GM12865 (cell line): ENCODE measurements at regions not wholly inside any gene's neighbourhood (a gene's known extent, or its start where the extent isn't known, plus 50 kb on each side); places are given as distances from the start of the nearest gene placed in this dataset.
"Not testable (repeated sequence)": the region's sequence is repeated elsewhere in the genome, so short reads cannot be mapped to it uniquely, and the experiment has no call there.

Experiments
- DNase-seq: peaks from one replicate; pipeline ENCODE4 v3.0.0; 2010; ENCODE audit warnings: low read depth
- H3K4me3 ChIP-seq: 2 replicates; pipeline ENCODE4 v1.5.1; 2011; ENCODE audit warnings: mild to moderate bottlenecking, low read depth, low read length, control low read depth
- TF ChIP-seq, protein P1 (sequence below): IDR thresholded peaks from 2 replicates; pipeline ENCODE4 v1.5.1; 2011; ENCODE audit warnings: low read length, control low read depth, low read depth, inconsistent platforms; ENCODE audit not compliant: insufficient read depth; ENCODE audit errors: missing control alignments

GRCh38 chr12:61566183-61566582, 694.0 kb upstream of the USP15 start:
- DNase-seq: no peak

GRCh38 chr12:61574339-61574738, 685.9 kb upstream of the USP15 start:
- TF ChIP-seq, protein P1, sequence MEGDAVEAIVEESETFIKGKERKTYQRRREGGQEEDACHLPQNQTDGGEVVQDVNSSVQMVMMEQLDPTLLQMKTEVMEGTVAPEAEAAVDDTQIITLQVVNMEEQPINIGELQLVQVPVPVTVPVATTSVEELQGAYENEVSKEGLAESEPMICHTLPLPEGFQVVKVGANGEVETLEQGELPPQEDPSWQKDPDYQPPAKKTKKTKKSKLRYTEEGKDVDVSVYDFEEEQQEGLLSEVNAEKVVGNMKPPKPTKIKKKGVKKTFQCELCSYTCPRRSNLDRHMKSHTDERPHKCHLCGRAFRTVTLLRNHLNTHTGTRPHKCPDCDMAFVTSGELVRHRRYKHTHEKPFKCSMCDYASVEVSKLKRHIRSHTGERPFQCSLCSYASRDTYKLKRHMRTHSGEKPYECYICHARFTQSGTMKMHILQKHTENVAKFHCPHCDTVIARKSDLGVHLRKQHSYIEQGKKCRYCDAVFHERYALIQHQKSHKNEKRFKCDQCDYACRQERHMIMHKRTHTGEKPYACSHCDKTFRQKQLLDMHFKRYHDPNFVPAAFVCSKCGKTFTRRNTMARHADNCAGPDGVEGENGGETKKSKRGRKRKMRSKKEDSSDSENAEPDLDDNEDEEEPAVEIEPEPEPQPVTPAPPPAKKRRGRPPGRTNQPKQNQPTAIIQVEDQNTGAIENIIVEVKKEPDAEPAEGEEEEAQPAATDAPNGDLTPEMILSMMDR: no peak
- no peak for DNase-seq
- no peak overlapping the region for H3K4me3 ChIP-seq

More at GRCh38 chr12:61566183-61566582, 694.0 kb upstream of the USP15 start:
- no peak overlapping the region for H3K4me3 ChIP-seq
- TF ChIP-seq, protein P1: no peak

DNA sequence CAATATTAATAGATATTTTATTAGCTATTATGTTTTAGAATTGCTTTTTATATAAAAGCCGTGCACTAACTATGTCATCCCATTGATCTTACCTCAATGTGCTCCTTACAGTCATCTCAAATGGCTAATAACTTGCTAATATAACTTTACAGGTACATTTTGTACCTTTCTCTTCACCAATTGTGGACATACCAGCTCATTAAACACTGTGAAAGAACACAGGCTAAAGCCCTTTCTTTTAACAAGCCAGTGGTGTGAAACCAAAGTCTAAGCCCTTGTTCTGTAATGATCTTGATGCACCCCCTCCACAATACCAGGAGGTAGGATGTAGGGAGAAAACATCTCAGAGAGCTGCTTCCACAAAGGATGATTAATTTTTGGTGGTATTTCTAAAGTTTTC, 675.3 kb upstream of the USP15 start:
- TF ChIP-seq, protein P1: no peak
- no peak overlapping the region for H3K4me3 ChIP-seq
- DNase-seq: no peak

DNA sequence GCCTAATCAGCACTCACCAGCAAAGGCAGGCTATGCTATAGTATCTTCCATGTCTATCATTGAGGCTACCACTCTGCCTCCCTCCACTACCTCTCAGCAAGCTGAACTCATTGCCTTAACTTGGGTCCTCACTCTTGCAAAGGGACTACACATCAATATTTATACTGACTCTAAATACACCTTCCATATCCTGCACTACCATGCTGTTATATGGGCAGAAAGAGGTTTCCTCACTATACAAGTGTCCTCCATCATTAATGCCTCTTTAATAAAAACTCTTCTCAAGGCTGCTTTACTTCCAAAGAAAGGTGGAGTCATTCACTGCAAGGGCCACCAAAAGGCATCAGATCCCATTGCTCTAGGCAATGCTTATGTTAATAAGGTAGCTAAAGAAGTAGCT, 669.3 kb upstream of the USP15 start:
- not testable (repeated sequence) for H3K4me3 ChIP-seq, DNase-seq

DNA sequence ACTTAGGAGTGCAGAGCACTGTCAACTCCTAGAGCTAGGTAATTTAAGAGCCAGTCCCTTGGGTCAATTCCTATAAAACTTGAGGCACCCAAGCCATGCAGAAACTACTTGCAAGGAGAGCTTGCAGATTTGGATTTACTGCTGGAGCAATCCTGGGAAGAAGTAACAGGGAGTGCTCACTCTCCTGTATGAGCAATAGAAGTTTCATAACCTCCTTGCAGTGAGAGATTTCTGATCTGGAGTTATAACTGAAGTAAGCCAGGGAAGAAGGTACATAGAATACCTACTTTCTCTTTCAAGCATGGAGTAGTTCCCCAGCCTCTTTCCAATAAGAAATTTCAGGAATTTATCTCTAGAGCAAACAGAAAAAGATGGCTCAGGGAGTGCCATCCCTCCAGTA, 650.1 kb upstream of the USP15 start:
- H3K4me3 ChIP-seq: no peak overlapping the region
- TF ChIP-seq, protein P1: no peak
- DNase-seq: no peak

DNA sequence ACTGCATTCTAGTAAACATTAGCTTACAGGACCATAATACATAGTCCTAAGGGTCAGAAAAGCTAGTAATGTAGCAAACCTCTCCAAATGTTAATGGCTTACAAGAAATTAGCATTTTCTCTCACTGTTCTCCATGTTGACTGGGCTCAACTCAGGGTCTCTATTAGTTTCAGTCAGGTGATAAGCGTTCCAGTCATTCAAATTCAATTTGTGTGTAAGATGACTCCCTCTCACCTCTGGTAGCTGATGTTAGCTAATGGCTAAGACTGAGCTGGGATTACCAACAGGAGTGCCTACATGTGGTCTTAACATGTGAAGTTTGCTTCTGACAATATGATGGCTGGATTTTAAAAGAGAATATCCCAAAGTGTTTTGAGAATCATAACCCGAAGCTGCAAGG, 630.5 kb upstream of the USP15 start:
- DNase-seq: no peak
- TF ChIP-seq, protein P1: no peak

DNA sequence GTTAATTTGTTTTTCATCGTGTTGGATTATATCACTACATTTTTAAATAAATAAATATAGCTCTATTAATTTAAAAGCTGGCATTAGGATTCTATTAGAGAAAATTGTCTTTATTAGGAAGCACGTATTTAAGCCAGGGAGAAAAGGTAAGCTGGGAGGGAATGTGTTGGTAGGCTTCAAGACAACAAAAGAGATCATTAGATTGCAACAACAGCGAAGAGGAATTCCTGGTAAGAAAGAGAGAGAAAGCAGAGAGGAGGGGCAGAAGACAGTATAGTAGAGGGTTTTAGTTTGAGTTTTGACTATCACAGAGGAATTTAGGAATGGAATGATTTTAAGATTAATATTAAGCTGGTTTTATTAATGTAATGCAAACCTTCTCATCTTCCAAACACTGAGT, 613.6 kb upstream of the USP15 start:
- no peak for DNase-seq

More for the DNA sequence above, 630.5 kb upstream of the USP15 start:
- H3K4me3 ChIP-seq: no peak overlapping the region

More for the DNA sequence above, 613.6 kb upstream of the USP15 start:
- no peak overlapping the region for H3K4me3 ChIP-seq
- TF ChIP-seq, protein P1: no peak
